BLaER1 (cell line): ENCODE measurements at regions not wholly inside any gene's neighbourhood (a gene's known extent, or its start where the extent isn't known, plus 50 kb on each side); places are given as distances from the start of the nearest gene placed in this dataset.

Experiments used
- H3K27ac ChIP-seq: shearing (Covaris generic); formaldehyde crosslinking; 2 replicates; pipeline ENCODE4 v1.8.1; 2022
- H3K27me3 ChIP-seq: shearing (Covaris generic); formaldehyde crosslinking; 2 replicates; pipeline ENCODE4 v1.8.1; 2022
- H3K36me3 ChIP-seq: shearing (Covaris generic); formaldehyde crosslinking; 2 replicates; pipeline ENCODE4 v1.8.1; 2022
- H3K4me1 ChIP-seq: shearing (Covaris generic); formaldehyde crosslinking; 2 replicates; pipeline ENCODE4 v1.8.1; 2022
- H3K4me2 ChIP-seq: shearing (Covaris generic); formaldehyde crosslinking; 2 replicates; pipeline ENCODE4 v1.8.1; 2022
- H3K4me3 ChIP-seq: shearing (Covaris generic); formaldehyde crosslinking; 2 replicates; pipeline ENCODE4 v1.8.1; 2022
- H3K9ac ChIP-seq: shearing (Covaris generic); formaldehyde crosslinking; 2 replicates; pipeline ENCODE4 v1.8.1; 2022
- H3K9me3 ChIP-seq: shearing (Covaris generic); formaldehyde crosslinking; 2 replicates; pipeline ENCODE4 v1.8.1; 2022
- H4K20me1 ChIP-seq: shearing (Covaris generic); formaldehyde crosslinking; 2 replicates; pipeline ENCODE4 v1.8.1; 2022
- Cebpa-rat ChIP-seq: shearing (Covaris generic); IDR thresholded peaks from 2 replicates; pipeline ENCODE4 v1.8.1; 2022

GRCh38 chr6:42502127-42502526, 50.4 kb upstream of the TRERF1 start:
- Histone ChIP-seq H3K27me3 (no peaks in the 10 kb centered on the region), H3K36me3 (no peaks in the 10 kb centered on the region), H3K9me3 (peaks cover 9% of the 10 kb centered on the region; the same call in 1 of the 2 replicates), H4K20me1 (no peaks in the 10 kb centered on the region), H3K4me1 (peaks cover 13% of the 10 kb centered on the region), H3K9ac (no peak overlapping the region), H3K27ac (no peak overlapping the region), H3K4me3 (no peak overlapping the region), H3K4me2 (no peak overlapping the region)
- TF ChIP-seq Cebpa-rat: no peak
